HepG2 (cell line): ENCODE measurements at regions not wholly inside any gene's neighbourhood (a gene's known extent, or its start where the extent isn't known, plus 50 kb on each side); places are given as distances from the start of the nearest gene placed in this dataset.

ENCODE experiments used
- ATAC-seq: fragments of 200-7000 bp; cut with Tn5 transposase; 3 replicates; pipeline ENCODE4 v1.9.1; 2020; ENCODE audit warnings: mild to moderate bottlenecking, moderate library complexity
- BruUV-seq: library from RNA; stranded (reverse); fragments of 400-500 nt; replicated peaks from 2 replicates; lab custom pipeline; 2021; lab: Mats Ljungman, UMichigan
- CTCF ChIA-PET: fragments of 300-600 bp; formaldehyde crosslinking; extraction: SDS; loops from one replicate; lab custom pipeline; 2021; ENCODE audit warnings: low total read pairs, inconsistent platforms, low intra/inter-chr PET ratio; lab: Yijun Ruan, JAX
- POLR2A ChIA-PET: fragments of 350-600 bp; sonication (Branson Sonifier 250); formaldehyde crosslinking; loops from one replicate; lab custom pipeline; 2020; ENCODE audit warnings: antibody characterized with exemption, inconsistent platforms; lab: Yijun Ruan, JAX
- DNase-seq: peaks from one replicate; pipeline ENCODE4 v3.0.0-alpha.2; 2015; ENCODE audit warnings: low spot score
- FAIRE-seq: peaks from 3 replicates; lab custom pipeline; 2011; peaks lifted over from hg19 to GRCh38; lab: Jason Lieb, UNC
- H2AFZ ChIP-seq: one replicate; pipeline ENCODE4 v1.6.1; 2011; ENCODE audit warnings: low read length, inconsistent platforms
- H3K27ac ChIP-seq: fragments of 300-600 bp; 3 replicates; pipeline ENCODE4 v1.8.0; 2011; ENCODE audit warnings: mixed run types, mild to moderate bottlenecking, mixed read lengths, low read length, inconsistent platforms; ENCODE audit not compliant: insufficient read depth; ENCODE audit errors: extremely low read length
- H3K27me3 ChIP-seq, 2 experiments: fragments of 200-600 bp in 1 of 2; 2 replicates in 1 of 2; 3 replicates in 1 of 2; pipeline versions ENCODE4 v1.6.0 to v1.8.0; 2011; ENCODE audit warnings: low read length in 2 of 2, mild to moderate bottlenecking in 2 of 2, moderate library complexity in 2 of 2, inconsistent platforms in 1 of 2; ENCODE audit not compliant: insufficient read depth in 2 of 2, control insufficient read depth in 1 of 2
- H3K36me3 ChIP-seq, 2 experiments: fragments of 200-600 bp in 1 of 2; replicated peaks in 1 of 2; 2 replicates in 1 of 2; 3 replicates in 1 of 2; pipeline versions ENCODE4 v1.5.1 to v1.8.0; 2011; ENCODE audit warnings: low read length in 2 of 2, inconsistent platforms in 1 of 2; ENCODE audit not compliant: insufficient read depth in 2 of 2, control insufficient read depth in 1 of 2
- H3K4me1 ChIP-seq: 2 replicates; pipeline ENCODE4 v1.5.1; 2012; ENCODE audit warnings: low read length, inconsistent platforms; ENCODE audit not compliant: insufficient read depth
- H3K4me2 ChIP-seq: 2 replicates; pipeline ENCODE4 v1.6.0; 2011; ENCODE audit warnings: low read depth, low read length, inconsistent platforms
- H3K4me3 ChIP-seq, 3 experiments: fragments of 200-600 bp in 1 of 3; sonication (generic), shearing (Covaris generic) in 1 of 3; replicated peaks in 1 of 3; 2 replicates each; pipeline ENCODE4 v1.5.1; 2011 to 2016; ENCODE audit warnings: low read length in 3 of 3, inconsistent platforms in 2 of 3, low read depth in 2 of 3, mild to moderate bottlenecking in 2 of 3, control low read depth in 1 of 3, mixed read lengths in 1 of 3; ENCODE audit not compliant: insufficient read depth in 1 of 3
- H3K79me2 ChIP-seq: one replicate; pipeline ENCODE4 v1.6.1; 2011; ENCODE audit warnings: low read length, inconsistent platforms; ENCODE audit not compliant: insufficient read depth
- H3K9ac ChIP-seq: 2 replicates; pipeline ENCODE4 v1.6.0; 2011; ENCODE audit warnings: mild to moderate bottlenecking, low read depth, low read length, inconsistent platforms; ENCODE audit not compliant: insufficient read depth
- H3K9me3 ChIP-seq: 2 replicates; pipeline ENCODE4 v1.5.1; 2012; ENCODE audit warnings: mild to moderate bottlenecking, low read length
- H4K20me1 ChIP-seq: 2 replicates; pipeline ENCODE4 v1.6.0; 2011; ENCODE audit warnings: inconsistent platforms, mild to moderate bottlenecking, low read length, moderate library complexity; ENCODE audit not compliant: insufficient read depth
- BRF2 ChIP-seq: sonication (generic); formaldehyde crosslinking; IDR thresholded peaks from 2 replicates; pipeline ENCODE4 v1.8.1; 2022; ENCODE audit warnings: mild to moderate bottlenecking, missing genetic modification reagents
- FOXK2 ChIP-seq: fragments of 450-650 bp; IDR thresholded peaks from 2 replicates; pipeline ENCODE4 v1.6.1; 2016
- IKZF5 ChIP-seq: IDR thresholded peaks from 2 replicates; pipeline ENCODE4 v1.6.1; 2018; ENCODE audit warnings: missing genetic modification reagents, mild to moderate bottlenecking, missing compliant biosample characterization
- JUN ChIP-seq: sonication (generic); formaldehyde crosslinking; IDR thresholded peaks from 2 replicates; pipeline ENCODE4 v1.4.0; 2020; ENCODE audit warnings: mild to moderate bottlenecking, missing genetic modification reagents
- MATR3 ChIP-seq: sonication (generic); formaldehyde crosslinking; IDR thresholded peaks from 2 replicates; pipeline ENCODE4 v1.4.0; 2020; ENCODE audit warnings: missing genetic modification reagents
- NCOR1 ChIP-seq: fragments of 200-600 bp; sonication (generic); IDR thresholded peaks from 2 replicates; pipeline ENCODE4 v1.7.0; 2017; ENCODE audit warnings: antibody characterized with exemption, low read length, borderline replicate concordance
- NR0B2 ChIP-seq: sonication (generic); formaldehyde crosslinking; IDR thresholded peaks from 2 replicates; pipeline ENCODE4 v1.4.0; 2020; ENCODE audit warnings: mild to moderate bottlenecking, missing genetic modification reagents
- TMF1 ChIP-seq: sonication (generic); formaldehyde crosslinking; IDR thresholded peaks from 2 replicates; pipeline ENCODE4 v1.8.1; 2022; ENCODE audit warnings: low read depth, missing genetic modification reagents
- TRAFD1 ChIP-seq: sonication (generic); formaldehyde crosslinking; IDR thresholded peaks from 2 replicates; pipeline ENCODE4 v1.5.1; 2020; ENCODE audit warnings: missing genetic modification reagents, mild to moderate bottlenecking, borderline replicate concordance
- ZBED4 ChIP-seq: sonication (generic); formaldehyde crosslinking; IDR thresholded peaks from 2 replicates; pipeline ENCODE4 v1.4.0; 2020; ENCODE audit warnings: missing genetic modification reagents, borderline replicate concordance
- ZNF574 ChIP-seq: sonication (generic); formaldehyde crosslinking; IDR thresholded peaks from 2 replicates; pipeline ENCODE4 v1.4.0; 2020; ENCODE audit warnings: missing genetic modification reagents
- ZSCAN20 ChIP-seq: sonication (generic); formaldehyde crosslinking; IDR thresholded peaks from 2 replicates; pipeline ENCODE4 v1.4.0; 2020; ENCODE audit warnings: missing genetic modification reagents, mild to moderate bottlenecking, borderline replicate concordance
- WGBS: methylation state at CpG from one replicate; pipeline ENCODE4 v1.1.6; 2017; ENCODE audit warnings: low lambda C conversion rate; 5-methylcytosine and 5-hydroxymethylcytosine counted together
- in situ Hi-C: cut with HindIII; loops from 2 replicates; pipeline ENCODE4 v1.10.0; 2017; ENCODE audit warnings: low pct_unique_long_range_greater_than_20kb; ENCODE audit not compliant: extremely low pct_ligation_motif_present
- intact Hi-C: fragments of 100-400 bp; cut with micrococcal nuclease; formaldehyde crosslinking; loops from one replicate; pipeline ENCODE4 v1.10.0; 2022; ENCODE audit not compliant: unreplicated experiment

GRCh38 chr5:142237707-142238106 lies 87.1 kb downstream of the SPRY4 start:
- ATAC-seq (no peak), FAIRE-seq (no peak), DNase-seq (no peak)
- no peak overlapping the region for H3K9ac ChIP-seq
- CTCF ChIA-PET, result no interaction called here
- H3K27me3 ChIP-seq, result peaks cover 0 to 23% of the 10 kb centered on the region in 2 experiments; a peak in 2 of 5 replicates
- WGBS, result 19% methylated on average over 3 of the region's 3 CpGs
- H3K36me3 ChIP-seq, result no peaks in the 10 kb centered on the region
- POLR2A ChIA-PET, result no interaction called here
- intact Hi-C loops (no loop called here), in situ Hi-C loops (no loop called here)
- H3K4me3 ChIP-seq, result no peak overlapping the region
- no peak overlapping the region for H3K4me2 ChIP-seq
- H2AFZ ChIP-seq, result no peak overlapping the region
- no peaks in the 10 kb centered on the region for H3K4me1 ChIP-seq
- H3K9me3 ChIP-seq, result no peaks in the 10 kb centered on the region
- H3K79me2 ChIP-seq, result no peaks in the 10 kb centered on the region
- no TSS peak for BruUV-seq
- no peaks in the 10 kb centered on the region for H4K20me1 ChIP-seq
- no peak overlapping the region for H3K27ac ChIP-seq
- no peak for TF ChIP-seq ZBED4 (CRISPR knock-in tag)
- no peak for TF ChIP-seq NCOR1
- TF ChIP-seq IKZF5 (CRISPR knock-in tag), result no peak
- TF ChIP-seq FOXK2, result no peak
- TF ChIP-seq JUN (CRISPR knock-in tag), result no peak
- TF ChIP-seq MATR3 (CRISPR knock-in tag), result no peak
- TF ChIP-seq BRF2 (CRISPR knock-in tag), result no peak
- TF ChIP-seq NR0B2 (CRISPR knock-in tag), result no peak
- no peak for TF ChIP-seq ZNF574 (CRISPR knock-in tag)
- TF ChIP-seq ZSCAN20 (CRISPR knock-in tag), result no peak
- TF ChIP-seq TMF1 (CRISPR knock-in tag), result no peak
- TF ChIP-seq TRAFD1 (CRISPR knock-in tag), result no peak
